NK-92 treated with Interleukin-12 subunit alpha and Interleukin-12 subunit beta, amount 100 ng/mL, for 24 hours (cell line): ENCODE measurements at regions not wholly inside any gene's neighbourhood (a gene's known extent, or its start where the extent isn't known, plus 50 kb on each side); places are given as distances from the start of the nearest gene placed in this dataset.
"Not testable (repeated sequence)": the region's sequence is repeated elsewhere in the genome, so short reads cannot be mapped to it uniquely, and the experiment has no call there.

Source experiments
- DNase-seq: peaks from one replicate; lab custom pipeline; 2025; lab: John Stamatoyannopoulos, UW

DNA sequence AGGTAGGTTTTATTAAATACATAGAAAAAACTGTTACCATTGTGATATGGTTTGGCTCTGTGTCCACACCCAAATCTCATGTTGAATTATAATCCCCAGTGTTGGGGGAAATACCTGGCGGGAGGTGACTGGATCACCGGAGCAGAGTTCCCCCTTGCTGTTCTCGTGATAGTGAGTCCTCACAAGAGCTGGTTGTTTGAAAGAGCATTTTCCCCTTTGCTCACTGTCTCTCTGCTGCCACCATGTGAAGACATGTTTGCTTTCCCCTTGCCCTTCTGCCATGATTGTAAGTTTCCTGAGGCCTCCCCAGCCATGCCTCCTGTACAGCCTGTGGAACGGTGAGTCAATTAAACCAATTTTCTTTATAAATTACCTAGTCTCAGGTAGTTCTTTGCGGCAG is 352.7 kb upstream of the SLC39A10 start:
- no peak for DNase-seq

DNA sequence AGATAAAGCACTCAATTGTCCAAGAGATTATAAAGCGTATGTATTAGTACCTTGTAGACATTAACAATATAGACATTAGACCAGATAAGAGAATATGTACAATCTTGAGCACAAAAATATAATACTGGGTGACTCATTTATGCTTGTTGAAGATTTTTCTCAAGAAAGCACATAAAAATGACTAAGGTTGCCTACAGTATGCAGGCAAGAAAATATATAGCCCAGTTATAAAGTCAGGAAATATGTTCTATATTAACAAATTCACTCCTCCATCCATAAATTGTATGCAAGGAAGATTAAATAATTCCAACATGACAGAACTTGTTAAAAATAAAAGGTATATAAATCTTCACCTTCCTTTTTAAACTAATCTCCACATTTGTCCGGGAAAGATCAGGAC is 356.4 kb upstream of the SLC39A10 start:
- no peak for DNase-seq

DNA sequence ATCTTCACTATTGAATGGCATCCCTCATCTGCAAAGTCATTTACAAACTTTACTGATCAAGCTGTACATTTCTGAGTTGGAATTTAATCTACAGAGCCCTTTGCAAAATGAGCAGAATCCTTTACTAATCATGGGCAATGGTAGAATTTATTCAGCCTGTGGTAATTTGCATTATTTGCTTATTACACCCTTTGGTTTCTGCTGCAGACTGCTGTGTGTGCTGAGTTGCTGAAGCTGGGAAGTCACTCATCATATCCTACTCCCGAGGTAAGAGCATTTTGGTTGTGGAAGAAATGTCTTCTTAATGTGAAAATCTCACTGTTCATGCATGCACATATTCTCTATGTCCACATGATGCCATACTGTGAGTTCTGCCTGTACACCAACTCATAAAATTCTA is 357.4 kb upstream of the SLC39A10 start:
- DNase-seq, result no peak

DNA sequence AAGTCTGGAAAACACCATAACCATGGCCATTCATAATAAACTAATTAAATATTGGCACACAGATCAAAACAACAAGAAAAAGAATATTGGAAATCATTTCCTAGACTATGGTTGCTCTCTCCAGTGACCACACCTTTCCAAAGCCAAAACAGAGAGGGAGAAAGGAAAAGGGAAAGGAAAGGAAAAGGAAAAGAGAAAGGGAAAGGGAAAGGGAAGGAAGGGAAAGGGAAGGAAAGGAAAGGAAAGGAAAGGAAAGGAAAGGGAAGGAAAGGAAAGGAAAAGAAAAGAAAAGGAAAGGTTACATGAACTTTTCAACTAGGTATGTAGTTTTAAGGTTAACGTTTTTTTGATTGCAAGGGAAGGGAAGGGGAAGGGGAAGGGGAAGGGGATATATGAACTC is 360.5 kb upstream of the SLC39A10 start:
- DNase-seq, result no peak

DNA sequence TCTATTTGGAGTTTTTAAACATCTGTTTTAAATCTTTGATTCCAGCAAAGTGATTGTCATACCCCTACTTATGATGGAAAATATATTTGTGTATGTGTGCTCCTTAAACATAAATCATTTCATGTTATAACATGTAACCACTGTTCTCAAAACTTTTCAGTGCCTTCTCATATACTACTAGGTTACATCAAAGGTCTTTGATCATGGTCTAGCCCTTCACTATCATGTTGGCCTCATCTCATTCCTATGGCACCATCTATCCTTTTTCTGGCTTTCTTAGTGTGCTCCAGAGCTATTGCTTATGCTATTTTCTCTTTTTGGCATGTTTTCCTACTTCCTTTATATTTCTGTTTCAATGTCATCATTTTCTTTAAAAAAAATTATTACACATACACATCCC is 367.9 kb upstream of the SLC39A10 start:
- no peak for DNase-seq

DNA sequence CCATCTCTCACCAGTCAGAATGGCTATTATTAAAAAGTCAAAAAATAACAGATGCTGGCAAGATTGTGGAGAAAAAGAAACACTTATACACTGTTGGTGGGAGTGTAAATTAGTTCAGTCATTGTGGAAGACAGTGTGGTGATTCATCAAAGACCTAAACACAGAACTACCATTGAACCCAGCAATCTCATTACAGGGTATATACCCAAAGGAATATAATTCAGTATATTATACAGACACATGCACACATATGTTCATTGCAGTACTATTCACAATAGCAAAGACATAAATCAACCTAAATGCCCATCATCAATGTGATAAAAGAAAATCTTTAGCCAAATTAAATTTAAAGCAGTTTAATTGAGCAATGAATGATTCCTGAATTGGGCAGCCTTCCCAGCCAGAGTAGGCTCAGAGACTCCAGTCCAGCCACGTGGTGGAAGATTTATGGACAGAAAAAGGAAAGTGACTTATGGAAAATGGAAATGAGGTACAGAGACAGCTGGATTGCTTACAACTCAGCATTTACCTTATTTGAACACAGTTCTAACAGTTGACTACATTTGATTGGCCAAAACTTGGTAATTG is 377.1 kb upstream of the SLC39A10 start:
- no peak for DNase-seq

DNA sequence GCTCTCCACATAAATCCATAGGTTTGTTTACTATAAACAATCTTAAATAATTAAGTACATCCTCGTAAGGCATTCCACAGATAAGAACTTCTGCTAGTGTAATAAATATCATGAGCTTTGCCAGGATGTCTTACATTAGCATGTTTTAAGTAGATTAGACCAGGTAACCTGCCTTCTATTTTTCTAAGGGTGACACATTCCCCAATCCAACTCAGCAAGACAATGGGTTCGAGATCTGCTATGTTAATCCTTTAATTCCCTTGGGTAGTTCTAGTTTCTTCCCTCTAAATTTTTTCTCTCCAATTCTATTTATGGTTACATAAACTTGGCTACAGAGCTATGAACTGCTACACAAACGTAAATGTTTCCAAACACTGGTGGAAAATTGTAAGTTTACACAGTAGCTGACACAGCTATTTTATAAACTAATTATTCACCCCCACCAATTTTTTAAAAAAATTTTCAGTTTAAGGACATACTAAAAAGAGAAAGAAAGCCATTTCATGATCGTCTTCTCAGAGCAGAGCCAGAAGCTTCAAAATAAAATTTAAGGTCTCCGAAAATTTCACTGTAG is 386.5 kb upstream of the SLC39A10 start:
- no peak for DNase-seq

DNA sequence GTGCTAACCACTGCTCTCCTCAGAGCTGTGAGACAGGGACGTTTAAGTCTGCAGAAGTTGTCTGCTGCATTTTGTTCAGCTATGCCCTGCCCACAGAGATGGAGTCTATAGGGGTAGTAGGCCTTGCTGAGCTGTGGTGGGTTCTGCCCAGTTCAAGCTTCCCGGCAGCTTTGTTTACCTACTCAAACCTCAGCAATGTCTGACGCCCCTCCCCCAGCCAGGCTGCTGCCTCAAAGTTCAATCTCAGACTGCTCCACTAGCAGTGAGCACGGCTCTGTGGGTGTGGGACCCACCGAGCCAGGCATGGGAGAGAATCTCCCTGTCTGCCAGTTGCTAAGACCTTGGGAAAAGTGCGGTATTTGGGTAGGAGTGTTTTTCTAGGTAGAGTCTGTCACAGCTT is 387.8 kb upstream of the SLC39A10 start:
- DNase-seq, result no peak

DNA sequence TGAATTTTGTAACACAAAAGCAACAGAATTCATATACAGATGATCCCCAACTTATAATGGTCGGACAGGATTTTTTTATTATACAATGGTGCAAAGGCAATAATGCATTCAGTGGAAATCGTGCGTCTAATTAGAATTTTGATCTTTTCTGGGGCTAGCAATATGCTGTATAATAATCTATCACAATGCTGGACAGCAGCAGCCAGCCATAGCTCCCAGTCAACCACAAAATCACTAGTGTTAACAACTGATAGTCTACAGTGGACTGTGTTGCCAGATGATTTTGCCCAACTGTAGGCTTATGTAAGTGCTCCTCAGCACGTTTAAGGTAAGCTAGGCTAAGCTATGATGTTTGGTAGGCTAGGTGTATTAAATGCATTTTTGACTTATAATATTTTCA is 399.0 kb upstream of the SLC39A10 start:
- no peak for DNase-seq

DNA sequence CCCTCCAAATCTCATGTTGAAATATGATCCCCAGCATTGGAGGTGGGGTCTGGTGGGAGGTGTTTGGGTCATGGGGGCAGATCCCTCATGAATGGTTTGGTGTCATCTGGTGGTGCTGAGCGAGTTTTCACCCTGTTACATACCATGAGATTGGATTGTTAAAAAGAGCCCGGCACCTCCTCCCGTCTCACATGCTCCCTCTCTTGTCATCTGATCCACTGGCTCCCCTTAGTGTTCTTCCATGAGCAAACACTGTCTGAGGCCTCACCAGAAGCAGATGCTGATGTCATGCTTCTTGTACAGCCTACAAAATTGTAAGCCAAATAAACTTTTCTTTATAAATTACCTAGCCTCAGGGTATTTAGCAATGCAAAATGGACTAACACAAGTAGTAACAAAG is 405.0 kb upstream of the SLC39A10 start:
- no peak for DNase-seq

DNA sequence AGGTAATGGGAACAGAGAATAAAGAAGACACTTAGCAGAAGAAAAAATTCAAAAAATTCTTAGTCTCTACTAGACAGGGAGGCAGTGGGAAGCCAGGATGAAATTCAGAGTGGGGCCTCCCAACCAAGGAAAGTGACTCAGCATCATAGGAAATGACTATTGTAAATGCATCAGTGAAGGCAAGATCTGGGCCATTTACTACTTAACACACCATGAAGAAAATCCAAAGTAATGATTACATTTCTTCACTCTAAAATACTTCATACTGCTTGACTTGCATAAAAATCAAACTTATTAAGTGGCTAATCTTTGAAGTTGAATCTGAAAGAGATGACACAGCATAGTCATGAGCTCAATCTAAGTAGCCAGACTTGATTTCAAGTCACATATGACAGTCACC is 405.8 kb upstream of the SLC39A10 start:
- no peak for DNase-seq

DNA sequence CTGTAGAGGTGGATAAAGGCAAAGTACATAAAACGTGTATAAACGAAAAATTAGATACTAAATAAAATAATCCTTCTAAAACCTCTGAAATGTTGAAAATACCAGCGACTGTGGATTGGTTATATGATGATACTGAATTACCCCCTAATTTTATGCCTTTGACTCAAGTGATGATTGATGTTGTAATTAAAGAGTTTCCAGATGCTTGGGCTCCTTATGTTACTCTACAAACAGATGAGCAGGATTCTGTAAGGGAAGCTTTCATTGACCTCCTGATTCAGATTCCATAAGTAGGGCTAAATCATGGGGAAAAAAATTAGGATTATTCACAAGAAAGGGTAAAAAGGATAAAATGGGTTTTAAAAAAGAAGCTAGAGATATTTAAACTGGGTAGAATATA is 418.2 kb upstream of the SLC39A10 start:
- no peak for DNase-seq

DNA sequence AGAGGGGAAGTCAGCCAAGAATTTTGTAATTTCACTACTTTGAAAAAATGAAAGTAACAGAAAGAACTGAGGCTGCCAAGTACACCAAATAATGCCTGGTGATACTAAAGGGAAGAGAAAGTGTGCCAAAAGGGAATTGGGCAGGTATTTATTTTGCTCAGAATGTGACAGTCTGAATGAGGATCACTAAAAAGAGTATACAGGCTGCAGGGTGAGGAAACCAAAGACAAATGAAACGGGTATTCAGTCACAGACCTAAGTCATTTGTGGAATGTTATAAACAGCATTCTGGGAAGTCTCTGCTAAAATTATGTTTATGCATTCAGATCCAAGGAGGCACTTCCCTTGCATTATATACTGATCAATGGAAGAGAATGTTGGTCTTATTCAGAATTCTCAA is 418.6 kb upstream of the SLC39A10 start:
- no peak for DNase-seq

DNA sequence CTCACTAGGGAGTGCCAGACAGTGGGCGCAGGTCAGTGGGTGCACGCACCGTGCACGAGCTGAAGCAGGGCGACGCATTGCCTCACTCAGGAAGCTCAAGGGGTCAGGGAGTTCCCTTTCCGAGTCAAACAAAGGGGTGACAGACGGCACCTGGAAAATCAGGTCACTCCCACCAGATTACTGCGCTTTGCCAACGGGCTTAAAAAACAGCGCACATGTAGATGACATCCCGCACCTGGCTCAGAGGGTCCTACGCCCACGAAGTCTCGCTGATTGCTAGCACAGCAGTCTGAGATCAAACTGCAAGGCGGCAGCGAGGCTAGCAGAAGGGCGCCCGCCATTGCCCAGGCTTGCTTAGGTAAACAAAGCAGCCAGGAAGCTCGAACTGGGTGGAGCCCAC is 428.5 kb upstream of the SLC39A10 start:
- not testable (repeated sequence) for DNase-seq

DNA sequence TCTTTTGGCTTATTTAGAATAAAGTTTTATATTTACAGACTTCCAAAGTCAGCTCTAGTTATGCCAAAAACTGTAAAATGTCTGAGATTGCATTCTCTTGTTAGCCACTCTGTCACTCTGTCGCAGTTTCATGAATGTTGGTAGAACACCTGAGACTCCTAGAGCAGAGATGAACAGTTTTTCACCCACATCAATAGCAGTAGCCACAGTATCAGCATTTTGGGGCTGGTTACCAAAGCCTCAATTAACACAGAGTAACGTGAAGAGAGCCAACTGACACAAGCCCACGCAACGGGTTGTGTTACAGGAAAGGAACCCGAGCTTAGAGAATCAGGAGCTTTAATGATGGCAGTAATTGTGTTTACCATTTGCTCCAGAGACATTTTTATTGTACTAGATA is 443.0 kb upstream of the SLC39A10 start:
- no peak for DNase-seq

DNA sequence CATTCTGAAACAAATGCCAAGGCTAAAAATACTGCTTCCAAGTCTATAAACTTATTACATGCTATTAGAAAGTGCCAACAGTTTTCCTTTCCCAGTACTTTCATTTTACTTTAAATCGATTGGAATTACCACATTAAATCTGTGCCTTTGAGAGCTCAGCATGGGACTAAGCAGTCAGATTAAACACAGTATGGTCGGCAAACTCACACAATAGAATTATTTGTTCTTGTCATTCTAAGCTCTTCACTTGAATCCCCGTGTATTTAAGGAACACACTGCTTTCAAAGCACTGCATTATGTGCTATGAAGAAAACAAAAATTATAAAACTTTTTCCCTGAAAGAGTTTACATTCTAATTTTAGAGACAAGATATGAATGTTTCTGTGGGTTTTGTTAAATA is 444.4 kb upstream of the SLC39A10 start:
- no peak for DNase-seq

DNA sequence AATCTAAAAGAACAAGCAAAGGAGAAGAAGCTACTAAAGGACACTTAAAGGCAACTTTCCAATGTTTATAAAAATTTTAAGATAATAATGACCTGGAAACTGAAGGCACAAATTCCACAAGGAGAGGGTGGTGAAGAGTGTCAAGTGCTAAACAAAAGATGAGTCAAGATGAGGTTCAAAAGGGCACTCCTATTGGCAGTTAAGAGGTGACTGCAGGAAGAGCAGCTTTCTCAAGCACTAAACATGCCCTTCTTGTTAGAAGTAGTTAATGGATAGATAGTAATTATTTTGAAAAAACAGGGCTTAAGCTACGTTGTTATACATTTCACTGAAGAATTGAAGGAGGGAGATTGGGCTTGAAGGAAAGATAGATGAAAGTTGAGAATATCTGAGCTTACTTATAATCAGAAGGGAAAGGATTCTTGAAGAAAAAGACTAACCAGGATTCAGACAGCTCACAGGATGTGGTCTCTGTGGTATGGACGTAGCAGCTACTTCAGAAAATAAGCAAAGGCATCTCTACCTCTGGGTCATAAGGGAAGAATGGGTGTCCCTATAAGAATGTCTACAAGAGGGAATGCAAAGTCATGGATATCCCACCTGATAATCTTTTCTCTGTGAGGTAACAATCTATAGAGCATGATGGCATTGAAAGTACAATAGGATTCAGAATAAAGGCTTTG is 454.7 kb upstream of the SLC39A10 start:
- DNase-seq, result no peak

DNA sequence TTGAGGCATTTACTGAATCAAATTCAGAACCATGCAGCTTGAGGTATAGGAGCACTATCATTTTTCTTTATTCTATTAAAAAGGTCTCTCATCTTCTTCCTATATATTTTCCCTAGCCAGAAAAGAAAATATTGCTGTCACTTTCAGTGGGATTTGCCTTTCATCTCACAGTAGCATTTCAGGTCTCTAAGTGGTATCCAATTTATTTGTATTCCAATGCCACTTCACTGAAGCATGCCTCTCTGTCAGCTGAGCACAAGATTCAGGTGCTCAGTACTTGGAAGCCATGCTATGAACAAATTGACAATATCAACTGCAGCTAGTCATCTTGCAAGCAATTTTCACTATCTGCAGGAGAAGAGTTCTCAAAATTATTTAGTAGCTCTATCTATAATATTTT is 457.2 kb upstream of the SLC39A10 start:
- DNase-seq, result no peak

DNA sequence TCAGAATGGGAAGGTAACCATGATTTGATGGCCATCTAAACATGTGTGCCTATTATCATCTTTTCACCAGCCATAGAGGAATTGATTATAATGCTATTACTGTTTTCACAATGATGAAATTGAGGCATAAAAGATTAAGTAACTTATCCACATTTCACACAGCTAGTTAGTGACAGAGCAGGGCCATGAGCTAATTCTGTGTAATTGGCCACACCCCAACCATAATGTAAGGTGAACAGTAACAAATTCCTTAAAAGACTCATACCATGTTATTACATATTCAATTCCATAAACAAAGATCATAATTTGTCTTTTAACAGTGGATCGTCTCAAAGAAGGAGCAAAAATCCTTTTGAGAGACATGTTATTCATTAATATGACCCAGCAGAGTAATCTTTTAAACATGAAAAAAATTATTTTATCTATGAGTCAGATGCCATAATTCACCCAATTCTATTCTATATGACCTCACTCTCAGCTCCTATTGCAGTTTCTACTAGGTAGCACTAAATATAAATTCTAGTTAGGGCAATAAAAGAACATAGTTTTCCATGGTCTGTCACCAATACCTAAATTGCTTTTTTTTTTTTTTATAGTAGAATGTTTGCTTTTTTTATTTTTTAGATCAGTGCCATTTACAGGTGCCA is 475.8 kb upstream of the SLC39A10 start:
- no peak for DNase-seq

DNA sequence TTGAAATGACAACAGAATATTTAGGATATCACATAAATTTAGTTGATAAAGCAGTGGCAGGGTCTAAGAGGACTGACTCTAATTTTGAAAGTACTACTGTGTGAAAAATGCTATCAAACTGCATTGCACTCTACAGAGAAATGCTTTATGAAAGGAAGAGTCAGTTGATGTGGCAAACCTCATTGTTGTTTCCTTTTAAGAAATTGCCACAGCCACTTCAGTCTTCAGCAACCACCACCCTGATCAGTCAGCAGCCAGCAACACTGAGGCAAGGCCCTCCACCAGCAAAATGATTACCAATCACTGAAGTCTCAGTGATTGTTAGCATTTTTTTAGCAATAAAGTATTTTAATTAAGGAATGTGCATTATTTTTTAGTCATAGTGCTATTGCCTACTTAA is 488.7 kb upstream of the SLC39A10 start:
- no peak for DNase-seq

DNA sequence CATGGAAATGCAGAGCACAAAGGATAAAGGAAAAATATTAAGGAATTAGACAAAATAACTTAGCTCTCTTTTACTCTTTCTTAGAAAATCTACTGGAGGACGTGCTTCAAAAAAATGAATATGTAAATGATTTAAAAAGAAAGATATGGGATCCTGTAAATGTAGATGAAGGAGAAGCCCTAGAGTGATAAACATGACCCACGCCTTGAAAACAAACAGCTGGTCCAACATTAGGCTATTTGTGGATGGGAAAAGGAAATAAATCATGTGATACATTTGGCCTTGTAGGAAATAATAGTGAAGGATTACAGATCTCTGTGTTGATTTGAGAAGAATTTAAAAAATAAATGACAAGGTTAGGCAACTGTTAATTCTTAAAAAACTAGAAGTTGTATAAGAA is 492.1 kb upstream of the SLC39A10 start:
- no peak for DNase-seq

DNA sequence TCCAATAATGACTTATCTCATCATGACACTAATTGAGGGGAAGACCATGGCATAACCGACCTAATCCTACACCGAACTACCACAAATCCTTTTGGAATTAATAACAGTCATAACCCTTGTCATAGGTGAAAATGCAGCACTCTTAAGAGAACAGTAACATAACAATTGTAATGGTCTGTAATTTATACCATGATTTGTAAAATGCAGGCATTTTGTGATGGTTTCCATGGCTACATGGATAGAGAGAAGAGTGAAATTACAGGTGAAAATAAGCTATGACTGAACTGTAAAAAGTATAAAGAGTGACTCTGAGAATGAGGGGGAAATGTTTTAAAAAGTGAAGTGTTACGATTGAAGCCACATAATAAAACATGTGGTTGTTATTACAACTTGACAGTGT is 494.1 kb upstream of the SLC39A10 start:
- DNase-seq, result no peak

DNA sequence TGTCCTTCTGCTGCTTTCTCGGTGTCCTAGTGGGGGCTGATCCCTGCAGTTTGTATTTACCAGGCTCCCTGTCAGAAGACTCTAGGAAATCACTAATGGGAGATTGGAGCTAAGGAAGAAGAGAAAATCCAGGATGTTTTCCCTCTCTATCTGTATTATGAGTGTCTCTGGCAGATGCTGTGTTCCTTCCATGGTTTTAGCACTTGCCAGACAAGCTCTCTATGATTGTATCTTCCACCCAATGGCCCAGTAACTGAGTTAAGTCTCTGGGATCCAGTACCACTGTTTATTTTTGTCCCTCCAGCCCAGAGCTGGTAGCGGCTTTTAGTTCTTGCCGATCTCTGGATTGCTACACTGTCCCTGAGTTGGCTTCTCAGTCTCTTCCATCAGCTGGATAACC is 494.8 kb upstream of the SLC39A10 start:
- no peak for DNase-seq

DNA sequence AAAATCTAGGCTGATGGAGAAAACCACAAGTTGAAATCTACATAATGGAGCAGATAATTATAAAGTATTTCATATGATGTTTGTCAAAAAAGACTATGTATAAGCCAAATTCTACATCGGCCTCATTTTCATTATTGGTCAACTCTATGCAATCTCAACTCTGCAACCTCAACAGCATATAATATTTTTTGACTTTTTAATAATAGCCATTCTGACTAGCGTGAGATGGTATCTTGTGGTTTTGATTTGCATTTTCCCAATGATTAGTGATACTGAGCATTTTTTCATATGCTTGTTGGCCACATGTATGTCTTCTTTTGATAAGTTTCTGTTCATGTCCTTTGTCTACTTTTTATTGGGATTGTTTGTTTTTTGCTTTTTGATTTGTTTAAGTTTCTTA is 496.1 kb upstream of the SLC39A10 start:
- no peak for DNase-seq
